K562 (cell line): ENCODE measurements at regions not wholly inside any gene's neighbourhood (a gene's known extent, or its start where the extent isn't known, plus 50 kb on each side); places are given as distances from the start of the nearest gene placed in this dataset.

Experiments
- ATAC-seq: fragments of 200-7000 bp; cut with Tn5 transposase; 3 replicates; pipeline ENCODE4 v1.9.1; 2020; ENCODE audit warnings: moderate library complexity
- BruUV-seq: library from RNA; stranded (reverse); fragments of 400-500 nt; replicated peaks from 2 replicates; lab custom pipeline; 2021; lab: Mats Ljungman, UMichigan
- CTCF ChIA-PET: fragments of 300-600 bp; formaldehyde crosslinking; extraction: SDS; loops from one replicate; lab custom pipeline; 2021; ENCODE audit warnings: low intra/inter-chr PET ratio; lab: Yijun Ruan, JAX
- POLR2A ChIA-PET: fragments of 300-600, 350-650 bp; sonication (Branson Sonifier 250); formaldehyde crosslinking; extraction: SDS; loops from one replicate; lab custom pipeline; 2021; ENCODE audit warnings: antibody characterized with exemption, inconsistent platforms; lab: Yijun Ruan, JAX
- DNase-seq, 4 experiments: peaks; one replicate each; pipeline versions ENCODE4 v3.0.0 to v3.0.0-alpha.2; 2011 to 2018; ENCODE audit warnings: low spot score in 3 of 4, mixed read lengths in 3 of 4; ENCODE audit errors: extremely low read depth in 1 of 4
- FAIRE-seq: peaks from 2 replicates; lab custom pipeline; 2011; peaks lifted over from hg19 to GRCh38; lab: Jason Lieb, UNC
- H2AFZ ChIP-seq: 2 replicates; pipeline ENCODE4 v1.6.0; 2011; ENCODE audit warnings: low read depth, low read length, control low read depth, inconsistent platforms
- H3K27ac ChIP-seq: fragments of 200-600 bp; 3 replicates; pipeline ENCODE4 v1.8.0; 2011; ENCODE audit warnings: low read depth, mild to moderate bottlenecking, control low read depth, inconsistent platforms, low read length, moderate library complexity, mixed read lengths; ENCODE audit errors: extremely low read depth
- H3K27me3 ChIP-seq, 2 experiments: fragments of 300-600 bp in 1 of 2; 2 replicates in 1 of 2; 3 replicates in 1 of 2; pipeline versions ENCODE4 v1.6.0 to v1.8.0; 2011; ENCODE audit warnings: inconsistent platforms in 2 of 2, low read length in 2 of 2, mild to moderate bottlenecking in 1 of 2, mixed read lengths in 1 of 2, moderate library complexity in 1 of 2; ENCODE audit not compliant: control insufficient read depth in 2 of 2, insufficient read depth in 2 of 2
- H3K36me3 ChIP-seq: fragments of 300-600 bp; 3 replicates; pipeline ENCODE4 v1.8.0; 2011; ENCODE audit warnings: mild to moderate bottlenecking, low read length, inconsistent platforms; ENCODE audit not compliant: control insufficient read depth, insufficient read depth
- H3K4me1 ChIP-seq, 2 experiments: fragments of 200-600 bp in 1 of 2; replicated peaks in 1 of 2; 2 replicates in 1 of 2; 3 replicates in 1 of 2; pipeline versions ENCODE4 v1.5.1 to v1.8.0; 2011; ENCODE audit warnings: inconsistent platforms in 2 of 2, low read length in 2 of 2, mild to moderate bottlenecking in 1 of 2, mixed read lengths in 1 of 2, moderate library complexity in 1 of 2; ENCODE audit not compliant: control insufficient read depth in 2 of 2, insufficient read depth in 2 of 2
- H3K4me2 ChIP-seq: 2 replicates; pipeline ENCODE4 v1.6.1; 2011; ENCODE audit warnings: low read length, control low read depth, inconsistent platforms, mixed read lengths; ENCODE audit not compliant: insufficient read depth
- H3K4me3 ChIP-seq: fragments of 200-600 bp; sonication (generic), shearing (Covaris generic); 2 replicates; pipeline ENCODE4 v1.5.1; 2016; ENCODE audit warnings: control low read depth, inconsistent platforms
- H3K79me2 ChIP-seq: fragments of 200-600 bp; 3 replicates; pipeline ENCODE4 v1.8.0; 2011; ENCODE audit warnings: low read length, inconsistent platforms; ENCODE audit not compliant: control insufficient read depth, insufficient read depth
- H3K9ac ChIP-seq, 2 experiments: 2 replicates each; pipeline versions ENCODE4 v1.6.0 to v1.6.1; 2011; ENCODE audit warnings: low read depth in 2 of 2, low read length in 2 of 2, control low read depth in 1 of 2, inconsistent platforms in 1 of 2, mild to moderate bottlenecking in 1 of 2, mixed read lengths in 1 of 2; ENCODE audit not compliant: insufficient read depth in 1 of 2
- H3K9me1 ChIP-seq: one replicate; pipeline ENCODE4 v1.6.0; 2011; ENCODE audit warnings: inconsistent platforms, mild to moderate bottlenecking, low read length, moderate library complexity; ENCODE audit not compliant: control insufficient read depth, insufficient read depth
- H3K9me3 ChIP-seq: replicated peaks from 2 replicates; pipeline ENCODE4 v1.5.1; 2011; ENCODE audit warnings: low read depth, low read length, inconsistent platforms; ENCODE audit not compliant: control insufficient read depth, insufficient read depth
- H4K20me1 ChIP-seq: replicated peaks from 2 replicates; pipeline ENCODE4 v1.6.1; 2011; ENCODE audit warnings: low read length, inconsistent platforms, mixed read lengths; ENCODE audit not compliant: control insufficient read depth, insufficient read depth
- CBX2 ChIP-seq: fragments of 200-600 bp; sonication (generic); IDR thresholded peaks from one replicate; pipeline ENCODE4 v1.6.1; 2012; ENCODE audit warnings: mild to moderate bottlenecking, low read length, inconsistent platforms; ENCODE audit not compliant: insufficient read depth, poor library complexity, severe bottlenecking
- FOXA3 ChIP-seq, 2 experiments: fragments of 450-650 bp in 1 of 2; sonication (generic) in 1 of 2; formaldehyde crosslinking; IDR thresholded peaks in 1 of 2; conservative IDR thresholded peaks in 1 of 2; 2 replicates each; pipeline versions ENCODE4 v1.4.0 to v1.8.0; 2020 to 2022; ENCODE audit warnings: mild to moderate bottlenecking in 2 of 2, missing genetic modification reagents in 1 of 2
- GABPB1 ChIP-seq: sonication (generic); formaldehyde crosslinking; IDR thresholded peaks from 2 replicates; pipeline ENCODE4 v1.8.0; 2022; ENCODE audit warnings: mild to moderate bottlenecking, missing genetic modification reagents
- HDGF ChIP-seq: fragments of 450-650 bp; IDR thresholded peaks from 2 replicates; pipeline ENCODE4 v1.6.1; 2016
- NCOA6 ChIP-seq: fragments of 450-650 bp; IDR thresholded peaks from 2 replicates; pipeline ENCODE4 v1.6.1; 2017; ENCODE audit warnings: mild to moderate bottlenecking
- RB1 ChIP-seq: fragments of 450-650 bp; IDR thresholded peaks from 2 replicates; pipeline ENCODE4 v1.6.1; 2017; ENCODE audit warnings: low read depth, mild to moderate bottlenecking
- SNRNP70 ChIP-seq: fragments of 200-400 bp; formaldehyde crosslinking; optimal IDR thresholded peaks from 2 replicates; pipeline ENCODE3; 2017; ENCODE audit warnings: low read depth, low read length
- ZBTB8A ChIP-seq: fragments of 450-650 bp; IDR thresholded peaks from 2 replicates; pipeline ENCODE4 v1.6.1; 2018; ENCODE audit warnings: mild to moderate bottlenecking, moderate library complexity; ENCODE audit not compliant: partially characterized antibody
- WGBS: fragments of 100-300 bp; shearing (Covaris generic); methylation state at CpG from one replicate; pipeline ENCODE4 v1.1.6; 2016; ENCODE audit warnings: low coverage, mixed read lengths; ENCODE audit not compliant: insufficient coverage; ENCODE audit errors: missing lambda C conversion rate; 5-methylcytosine and 5-hydroxymethylcytosine counted together
- in situ Hi-C: fragments of 300-500 bp; cut with MboI; formaldehyde crosslinking; loops from 4 replicates; pipeline ENCODE4 v1.15.0; 2018; ENCODE audit warnings: inconsistent platforms, mixed read lengths
- intact Hi-C: fragments of 100-400 bp; cut with micrococcal nuclease; formaldehyde crosslinking; loops from 2 replicates; pipeline ENCODE4 v1.14.2; 2022
- TF ChIP-seq, protein P1 (sequence below): sonication (generic); formaldehyde crosslinking; IDR thresholded peaks from 2 replicates; pipeline ENCODE4 v1.8.1; 2023; ENCODE audit warnings: mild to moderate bottlenecking, missing genetic modification reagents
- TF ChIP-seq, protein P2 (sequence below), 3 experiments: fragments of 200-800 bp in 1 of 3; sonication (Bioruptor generic) in 1 of 3; sonication (generic) in 1 of 3; formaldehyde crosslinking in 1 of 3; IDR thresholded peaks; 2 replicates each; pipeline versions ENCODE4 v1.6.1 to v1.8.0; 2016 to 2022; ENCODE audit warnings: mild to moderate bottlenecking in 2 of 3, missing compliant biosample characterization in 2 of 3, missing genetic modification characterization in 2 of 3, missing genetic modification reagents in 1 of 3
- TF ChIP-seq, protein P3 (sequence below), 2 experiments: fragments of 150-350 bp in 1 of 2; IDR thresholded peaks; 2 replicates each; pipeline ENCODE4 v1.6.1; 2012 to 2016; ENCODE audit warnings: low read depth in 2 of 2, low read length in 2 of 2, mild to moderate bottlenecking in 1 of 2, moderate library complexity in 1 of 2

DNA sequence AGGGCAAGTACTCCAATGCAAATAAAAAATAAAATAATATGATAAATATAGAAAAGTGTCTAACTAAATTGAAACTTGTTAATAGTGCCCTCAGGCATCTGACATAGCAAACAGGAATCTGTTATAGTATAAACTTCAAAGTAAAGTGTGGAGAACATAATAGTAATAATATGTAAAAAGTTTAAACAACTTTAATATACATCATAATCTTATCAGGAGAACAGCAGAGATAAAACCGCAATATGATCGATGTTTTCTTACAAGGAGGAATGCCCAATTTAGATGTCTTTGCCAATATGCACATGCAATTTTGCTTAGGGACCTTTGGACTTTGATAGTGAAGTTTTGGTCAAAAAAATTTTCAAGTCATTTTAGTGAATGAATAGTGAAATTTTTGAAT lies 514.8 kb upstream of the IMPG1 start:
- TF ChIP-seq, protein P1, sequence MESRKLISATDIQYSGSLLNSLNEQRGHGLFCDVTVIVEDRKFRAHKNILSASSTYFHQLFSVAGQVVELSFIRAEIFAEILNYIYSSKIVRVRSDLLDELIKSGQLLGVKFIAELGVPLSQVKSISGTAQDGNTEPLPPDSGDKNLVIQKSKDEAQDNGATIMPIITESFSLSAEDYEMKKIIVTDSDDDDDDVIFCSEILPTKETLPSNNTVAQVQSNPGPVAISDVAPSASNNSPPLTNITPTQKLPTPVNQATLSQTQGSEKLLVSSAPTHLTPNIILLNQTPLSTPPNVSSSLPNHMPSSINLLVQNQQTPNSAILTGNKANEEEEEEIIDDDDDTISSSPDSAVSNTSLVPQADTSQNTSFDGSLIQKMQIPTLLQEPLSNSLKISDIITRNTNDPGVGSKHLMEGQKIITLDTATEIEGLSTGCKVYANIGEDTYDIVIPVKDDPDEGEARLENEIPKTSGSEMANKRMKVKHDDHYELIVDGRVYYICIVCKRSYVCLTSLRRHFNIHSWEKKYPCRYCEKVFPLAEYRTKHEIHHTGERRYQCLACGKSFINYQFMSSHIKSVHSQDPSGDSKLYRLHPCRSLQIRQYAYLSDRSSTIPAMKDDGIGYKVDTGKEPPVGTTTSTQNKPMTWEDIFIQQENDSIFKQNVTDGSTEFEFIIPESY (CRISPR knock-in tag): no peak
- TF ChIP-seq, protein P2, sequence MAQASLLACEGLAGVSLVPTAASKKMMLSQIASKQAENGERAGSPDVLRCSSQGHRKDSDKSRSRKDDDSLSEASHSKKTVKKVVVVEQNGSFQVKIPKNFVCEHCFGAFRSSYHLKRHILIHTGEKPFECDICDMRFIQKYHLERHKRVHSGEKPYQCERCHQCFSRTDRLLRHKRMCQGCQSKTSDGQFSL (CRISPR knock-in tag; IDR thresholded peaks at IDR 0.05): no peak
- TF ChIP-seq, protein P2 (tag; IDR thresholded peaks at IDR 0.05): no peak
- TF ChIP-seq RB1: no peak
- no peak for TF ChIP-seq HDGF
- no peak for TF ChIP-seq CBX2
- TF ChIP-seq ZBTB8A: no peak
- TF ChIP-seq NCOA6: no peak
- TF ChIP-seq FOXA3 (CRISPR knock-in tag; conservative IDR thresholded peaks at IDR 0.05 in 1 of 2, IDR thresholded peaks at IDR 0.05 in 1 of 2): no peak
- TF ChIP-seq SNRNP70: no peak
- TF ChIP-seq, protein P3, sequence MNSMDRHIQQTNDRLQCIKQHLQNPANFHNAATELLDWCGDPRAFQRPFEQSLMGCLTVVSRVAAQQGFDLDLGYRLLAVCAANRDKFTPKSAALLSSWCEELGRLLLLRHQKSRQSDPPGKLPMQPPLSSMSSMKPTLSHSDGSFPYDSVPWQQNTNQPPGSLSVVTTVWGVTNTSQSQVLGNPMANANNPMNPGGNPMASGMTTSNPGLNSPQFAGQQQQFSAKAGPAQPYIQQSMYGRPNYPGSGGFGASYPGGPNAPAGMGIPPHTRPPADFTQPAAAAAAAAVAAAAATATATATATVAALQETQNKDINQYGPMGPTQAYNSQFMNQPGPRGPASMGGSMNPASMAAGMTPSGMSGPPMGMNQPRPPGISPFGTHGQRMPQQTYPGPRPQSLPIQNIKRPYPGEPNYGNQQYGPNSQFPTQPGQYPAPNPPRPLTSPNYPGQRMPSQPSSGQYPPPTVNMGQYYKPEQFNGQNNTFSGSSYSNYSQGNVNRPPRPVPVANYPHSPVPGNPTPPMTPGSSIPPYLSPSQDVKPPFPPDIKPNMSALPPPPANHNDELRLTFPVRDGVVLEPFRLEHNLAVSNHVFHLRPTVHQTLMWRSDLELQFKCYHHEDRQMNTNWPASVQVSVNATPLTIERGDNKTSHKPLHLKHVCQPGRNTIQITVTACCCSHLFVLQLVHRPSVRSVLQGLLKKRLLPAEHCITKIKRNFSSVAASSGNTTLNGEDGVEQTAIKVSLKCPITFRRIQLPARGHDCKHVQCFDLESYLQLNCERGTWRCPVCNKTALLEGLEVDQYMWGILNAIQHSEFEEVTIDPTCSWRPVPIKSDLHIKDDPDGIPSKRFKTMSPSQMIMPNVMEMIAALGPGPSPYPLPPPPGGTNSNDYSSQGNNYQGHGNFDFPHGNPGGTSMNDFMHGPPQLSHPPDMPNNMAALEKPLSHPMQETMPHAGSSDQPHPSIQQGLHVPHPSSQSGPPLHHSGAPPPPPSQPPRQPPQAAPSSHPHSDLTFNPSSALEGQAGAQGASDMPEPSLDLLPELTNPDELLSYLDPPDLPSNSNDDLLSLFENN (IDR thresholded peaks at IDR 0.05; ENCODE audit: low read depth in 2 of 2, low read length in 2 of 2): no peak
- no peak for TF ChIP-seq GABPB1 (CRISPR knock-in tag)
- no peak for FAIRE-seq
- in situ Hi-C loops: no loop called here

More for the DNA sequence above, 514.8 kb upstream of the IMPG1 start:
- POLR2A ChIA-PET: no interaction called here
- Histone ChIP-seq H3K4me2 (no peak overlapping the region), H3K4me1 (no peaks in the 10 kb centered on the region), H3K4me3 (no peak overlapping the region), H3K9ac (no peak overlapping the region), H3K9me1 (no peaks in the 10 kb centered on the region), H3K27ac (no peak overlapping the region), H2AFZ (no peak overlapping the region), H3K27me3 (no peaks in the 10 kb centered on the region), H3K79me2 (no peaks in the 10 kb centered on the region), H4K20me1 (no peaks in the 10 kb centered on the region), H3K9me3 (no peaks in the 10 kb centered on the region), H3K36me3 (no peaks in the 10 kb centered on the region)
- CTCF ChIA-PET: no interaction called here
- ATAC-seq (no peak), DNase-seq (no peak)
- 3% methylated on average over 2 of the region's 2 CpGs for WGBS
- intact Hi-C loops: no loop called here
- BruUV-seq: no TSS peak
